Central memory CD8-positive, alpha-beta T cell (primary cell): ENCODE measurements at regions not wholly inside any gene's neighbourhood (a gene's known extent, or its start where the extent isn't known, plus 50 kb on each side); places are given as distances from the start of the nearest gene placed in this dataset.

ENCODE experiments used
- ATAC-seq: fragments of 150-1000 bp; cut with Tn5 transposase; replicated peaks from 2 replicates; pipeline ENCODE4 v1.10.0; 2022; ENCODE audit warnings: mild to moderate bottlenecking, moderate FRiP score, moderate number of reproducible peaks; ENCODE audit not compliant: poor library complexity, severe bottlenecking; ENCODE audit errors: extremely low read depth
- DNase-seq, 2 donors: peaks; one replicate each; pipeline ENCODE4 v3.0.0; 2021; ENCODE audit warnings: low spot score in 2 of 2
- H3K27ac Mint-ChIP-seq: one replicate; pipeline ENCODE4 v1.8.0; 2022; ENCODE audit warnings: low read depth, mild to moderate bottlenecking, moderate library complexity, mixed read lengths
- H3K27me3 Mint-ChIP-seq: one replicate; pipeline ENCODE4 v1.8.0; 2022; ENCODE audit warnings: mixed read lengths
- H3K36me3 Mint-ChIP-seq: one replicate; pipeline ENCODE4 v1.8.0; 2022; ENCODE audit warnings: mild to moderate bottlenecking, moderate library complexity, mixed read lengths; ENCODE audit not compliant: insufficient read depth
- H3K4me1 Mint-ChIP-seq: one replicate; pipeline ENCODE4 v1.8.0; 2022; ENCODE audit warnings: mixed read lengths
- H3K4me3 Mint-ChIP-seq: one replicate; pipeline ENCODE4 v1.8.0; 2022; ENCODE audit warnings: mild to moderate bottlenecking, moderate library complexity, mixed read lengths
- H3K9me3 Mint-ChIP-seq: one replicate; pipeline ENCODE4 v1.8.0; 2022; ENCODE audit warnings: mixed read lengths

DNA sequence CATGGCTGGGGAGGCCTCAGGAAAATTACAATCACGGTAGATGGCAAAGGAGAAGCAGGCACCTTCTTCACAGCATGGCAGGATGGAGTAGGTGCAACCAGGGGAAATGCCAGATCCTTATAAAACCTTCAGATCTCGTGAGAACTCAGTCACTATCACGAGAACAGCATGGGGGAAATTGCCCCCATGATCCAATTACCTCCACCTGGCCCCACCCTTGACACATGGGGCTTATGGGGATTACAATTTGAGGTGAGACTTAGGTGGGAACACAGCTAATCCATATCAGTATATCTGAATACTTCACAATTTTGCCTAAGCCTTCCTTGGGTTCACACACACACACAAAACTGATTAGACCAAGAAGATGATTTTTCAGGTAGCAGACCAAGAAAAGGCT lies 145.1 kb upstream of the COL1A2 start:
- Mint-ChIP-seq H3K9me3 (no peaks in the 10 kb centered on the region), H3K27ac (no peak overlapping the region), H3K4me3 (no peak overlapping the region), H3K4me1 (no peaks in the 10 kb centered on the region), H3K36me3 (no peaks in the 10 kb centered on the region), H3K27me3 (no peaks in the 10 kb centered on the region)
- no peak for DNase-seq
- ATAC-seq = no peak

DNA sequence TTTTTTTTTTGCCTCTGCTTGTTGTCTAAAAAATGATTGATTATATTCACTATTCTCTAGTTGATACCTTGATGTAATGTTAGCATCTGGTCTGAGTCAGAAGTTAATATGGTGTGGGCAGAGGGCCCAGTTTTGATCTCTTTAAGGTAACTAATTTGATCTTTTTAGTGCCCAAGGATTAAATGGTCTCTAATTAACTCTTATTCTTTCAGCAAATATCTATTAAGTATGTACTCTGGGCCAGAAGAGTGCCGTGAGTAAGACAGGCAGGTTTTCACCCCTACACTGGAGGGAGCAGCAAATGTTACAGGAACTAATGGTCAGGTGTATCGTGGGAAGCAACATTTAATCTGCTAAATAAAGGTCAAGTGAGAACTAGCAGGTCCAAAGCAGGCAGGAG lies 144.6 kb upstream of the COL1A2 start:
- DNase-seq (no peak), ATAC-seq (no peak)
- Mint-ChIP-seq H3K4me1 (no peaks in the 10 kb centered on the region), H3K27me3 (no peaks in the 10 kb centered on the region), H3K27ac (no peak overlapping the region), H3K9me3 (no peaks in the 10 kb centered on the region), H3K4me3 (no peak overlapping the region), H3K36me3 (no peaks in the 10 kb centered on the region)

DNA sequence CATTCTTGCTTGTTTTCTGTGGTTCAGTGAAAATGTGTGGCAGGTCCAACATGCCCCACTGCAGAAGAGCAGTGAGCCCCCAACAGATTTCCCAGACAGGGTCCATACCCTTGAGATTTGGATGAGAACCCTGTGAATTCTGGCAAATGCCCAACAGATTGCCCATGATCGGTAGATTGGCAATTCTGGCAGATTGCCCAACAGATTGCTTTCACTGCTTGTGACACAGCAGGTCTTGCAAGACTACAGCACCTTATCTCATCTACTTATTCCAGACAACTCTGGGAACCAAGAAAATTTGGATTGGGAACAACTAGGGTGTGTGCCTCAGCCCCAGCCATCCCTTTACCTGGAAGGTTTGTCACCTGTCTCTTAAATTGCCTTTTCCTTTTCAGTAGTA lies 143.7 kb upstream of the COL1A2 start:
- Mint-ChIP-seq H3K27ac (no peak overlapping the region), H3K36me3 (no peaks in the 10 kb centered on the region), H3K27me3 (no peaks in the 10 kb centered on the region), H3K9me3 (no peaks in the 10 kb centered on the region), H3K4me3 (no peak overlapping the region), H3K4me1 (no peaks in the 10 kb centered on the region)
- no peak for ATAC-seq
- no peak for DNase-seq

- Mint-ChIP-seq H3K9me3 (no peaks in the 10 kb centered on the region), H3K4me3 (no peak overlapping the region), H3K36me3 (no peaks in the 10 kb centered on the region), H3K27me3 (no peaks in the 10 kb centered on the region), H3K27ac (no peak overlapping the region), H3K4me1 (no peaks in the 10 kb centered on the region)
- no peak for ATAC-seq
- DNase-seq = no peak
Measured at GRCh38 chr7:94252124-94252523, 142.6 kb upstream of the COL1A2 start.

DNA sequence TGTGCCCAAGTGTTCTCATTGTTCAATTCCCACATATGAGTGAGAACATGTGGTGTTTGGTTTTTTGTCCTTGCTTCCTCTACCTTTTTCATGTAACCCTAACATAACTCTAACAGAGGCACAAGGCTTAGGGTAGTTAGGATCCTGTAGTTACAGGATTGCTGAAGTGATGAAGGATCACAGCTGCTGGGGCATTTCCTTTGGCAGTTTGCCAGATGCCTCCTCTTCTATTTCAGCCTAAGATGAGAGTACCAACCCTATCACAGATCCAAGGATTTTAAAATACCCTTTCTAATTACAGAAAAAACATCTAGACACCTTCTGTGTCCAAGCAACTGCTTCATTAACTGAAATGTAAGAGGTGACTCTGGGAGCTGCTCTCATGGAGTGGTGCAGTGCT lies 141.7 kb upstream of the COL1A2 start:
- DNase-seq = no peak
- Mint-ChIP-seq H3K36me3 (no peaks in the 10 kb centered on the region), H3K27ac (no peak overlapping the region), H3K27me3 (no peaks in the 10 kb centered on the region), H3K4me3 (no peak overlapping the region), H3K9me3 (no peaks in the 10 kb centered on the region), H3K4me1 (no peaks in the 10 kb centered on the region)
- ATAC-seq = no peak

- no peaks in the 10 kb centered on the region for H3K4me1 Mint-ChIP-seq
- ATAC-seq = no peak
- H3K9me3 Mint-ChIP-seq = no peaks in the 10 kb centered on the region
Measured at GRCh38 chr7:94253686-94254085, 141.0 kb upstream of the COL1A2 start.

GRCh38 chr7:94258418-94259300 lies 136.0 kb upstream of the COL1A2 start:
- no peak overlapping the region for H3K27ac Mint-ChIP-seq
- H3K36me3 Mint-ChIP-seq = no peaks in the 10 kb centered on the region
- H3K4me3 Mint-ChIP-seq = no peak overlapping the region
- H3K9me3 Mint-ChIP-seq = no peaks in the 10 kb centered on the region
- DNase-seq (no peak), ATAC-seq (no peak)
- H3K4me1 Mint-ChIP-seq = no peaks in the 10 kb centered on the region
- H3K27me3 Mint-ChIP-seq = no peaks in the 10 kb centered on the region

More at GRCh38 chr7:94253686-94254085, 141.0 kb upstream of the COL1A2 start:
- no peak for DNase-seq
- no peaks in the 10 kb centered on the region for H3K36me3 Mint-ChIP-seq
- no peak overlapping the region for H3K27ac Mint-ChIP-seq
- no peak overlapping the region for H3K4me3 Mint-ChIP-seq
- no peaks in the 10 kb centered on the region for H3K27me3 Mint-ChIP-seq

GRCh38 chr7:94261067-94261466 lies 133.6 kb upstream of the COL1A2 start:
- Mint-ChIP-seq H3K27ac (no peak overlapping the region), H3K27me3 (no peaks in the 10 kb centered on the region), H3K36me3 (no peaks in the 10 kb centered on the region), H3K4me1 (no peaks in the 10 kb centered on the region), H3K4me3 (no peak overlapping the region), H3K9me3 (peaks cover under 1% of the 10 kb centered on the region)
- ATAC-seq (no peak), DNase-seq (no peak)

- no peak for DNase-seq
- Mint-ChIP-seq H3K9me3 (peaks cover 5% of the 10 kb centered on the region), H3K27ac (no peak overlapping the region), H3K27me3 (no peaks in the 10 kb centered on the region), H3K4me3 (no peak overlapping the region), H3K4me1 (no peaks in the 10 kb centered on the region), H3K36me3 (no peaks in the 10 kb centered on the region)
- no peak for ATAC-seq
Measured at GRCh38 chr7:94264756-94265155, 129.9 kb upstream of the COL1A2 start.

DNA sequence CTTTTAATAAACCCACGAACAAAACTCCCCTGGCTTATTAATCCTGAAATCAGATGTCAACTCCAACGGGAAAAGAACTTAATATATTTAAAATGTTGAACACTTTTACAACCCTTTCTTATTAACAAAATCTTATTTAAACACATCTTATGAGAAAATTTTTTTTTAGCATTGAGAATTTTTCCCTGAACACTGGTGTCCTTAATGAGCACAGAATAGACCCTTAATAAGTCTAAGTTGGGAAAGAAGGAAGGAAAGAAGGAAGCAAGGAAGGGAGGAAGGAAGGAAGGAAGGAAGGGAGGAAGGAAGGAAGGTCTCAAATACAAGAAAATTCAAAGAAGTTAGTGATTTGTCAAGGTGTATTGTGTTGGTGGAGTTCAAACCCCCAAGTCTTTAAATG lies 129.2 kb upstream of the COL1A2 start:
- Mint-ChIP-seq H3K9me3 (peaks cover 5% of the 10 kb centered on the region), H3K27me3 (no peaks in the 10 kb centered on the region), H3K36me3 (no peaks in the 10 kb centered on the region), H3K4me3 (no peak overlapping the region), H3K4me1 (no peaks in the 10 kb centered on the region), H3K27ac (no peak overlapping the region)
- no peak for ATAC-seq
- DNase-seq = no peak

GRCh38 chr7:94266238-94266644 lies 128.5 kb upstream of the COL1A2 start:
- H3K27me3 Mint-ChIP-seq = no peaks in the 10 kb centered on the region
- DNase-seq = no peak
- no peaks in the 10 kb centered on the region for H3K36me3 Mint-ChIP-seq
- H3K4me3 Mint-ChIP-seq = no peak overlapping the region
- no peaks in the 10 kb centered on the region for H3K4me1 Mint-ChIP-seq
- no peak overlapping the region for H3K27ac Mint-ChIP-seq
- no peak for ATAC-seq
- H3K9me3 Mint-ChIP-seq = peaks cover 5% of the 10 kb centered on the region

DNA sequence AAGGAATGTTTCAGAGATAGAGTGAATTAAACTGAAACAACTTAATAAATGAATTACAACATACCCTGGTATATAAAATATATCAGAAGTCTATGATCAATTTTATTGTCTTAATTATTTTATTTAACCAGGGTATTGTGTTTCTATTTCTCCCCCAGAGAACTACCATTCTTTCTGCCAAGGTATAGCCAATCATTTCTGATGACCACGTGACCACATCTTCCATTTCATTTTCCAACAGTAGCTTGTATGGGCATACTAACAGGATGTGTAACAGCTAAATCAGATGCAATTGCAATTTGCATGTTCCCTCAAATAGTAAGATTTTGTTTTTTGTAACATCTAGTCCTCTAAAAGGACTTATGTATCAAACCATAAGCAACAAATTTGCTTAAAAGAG lies 123.9 kb upstream of the COL1A2 start:
- H3K36me3 Mint-ChIP-seq = no peaks in the 10 kb centered on the region
- no peaks in the 10 kb centered on the region for H3K27me3 Mint-ChIP-seq
- H3K9me3 Mint-ChIP-seq = peaks cover 5% of the 10 kb centered on the region
- DNase-seq (no peak), ATAC-seq (no peak)
- H3K4me1 Mint-ChIP-seq = no peaks in the 10 kb centered on the region
- H3K27ac Mint-ChIP-seq = no peak overlapping the region
- H3K4me3 Mint-ChIP-seq = no peak overlapping the region

- Mint-ChIP-seq H3K4me1 (no peaks in the 10 kb centered on the region), H3K9me3 (no peaks in the 10 kb centered on the region), H3K4me3 (no peak overlapping the region), H3K36me3 (no peaks in the 10 kb centered on the region), H3K27ac (no peak overlapping the region), H3K27me3 (no peaks in the 10 kb centered on the region)
- ATAC-seq = no peak
- no peak for DNase-seq
Measured at GRCh38 chr7:94272821-94273583, 121.7 kb upstream of the COL1A2 start.
